Colonic mucosa (tissue), 4 donors: ENCODE measurements at regions not wholly inside any gene's neighbourhood (a gene's known extent, or its start where the extent isn't known, plus 50 kb on each side); places are given as distances from the start of the nearest gene placed in this dataset.

Experiments used
- DNase-seq: peaks from one replicate; pipeline ENCODE4 v3.0.0-alpha.2; 2020
- H3K27ac ChIP-seq: fragments of 200-600 bp; one replicate; pipeline ENCODE4 v1.8.0; 2021
- H3K27me3 ChIP-seq: fragments of 200-600 bp; one replicate; pipeline ENCODE4 v1.8.0; 2021
- H3K36me3 ChIP-seq: fragments of 200-600 bp; one replicate; pipeline ENCODE4 v1.8.0; 2021
- H3K4me1 ChIP-seq: fragments of 200-600 bp; one replicate; pipeline ENCODE4 v1.8.0; 2021; ENCODE audit warnings: mild to moderate bottlenecking
- H3K4me3 ChIP-seq: fragments of 200-600 bp; one replicate; pipeline ENCODE4 v1.8.0; 2021
- H3K9ac ChIP-seq, 2 donors: one replicate each; pipeline ENCODE4 v1.7.0; 2013; ENCODE audit warnings: control low read depth in 2 of 2, low read depth in 2 of 2, low read length in 2 of 2
- H3K9me3 ChIP-seq: fragments of 200-600 bp; one replicate; pipeline ENCODE4 v1.8.0; 2021
- intact Hi-C: fragments of 100-400 bp; cut with DNase I; formaldehyde crosslinking; loops from one replicate; pipeline ENCODE4 v1.14.1; 2022
- TF ChIP-seq, protein P1 (sequence below): fragments of 200-600 bp; IDR thresholded peaks from one replicate; pipeline ENCODE4 v1.8.0; 2022; ENCODE audit warnings: antibody characterized with exemption, mild to moderate bottlenecking
- donor health status: healthy.
- donor health status: DM: no; HTN: no; CAD: no.
- donor health status: DM: no; HTN: no; CAD: no.

DNA sequence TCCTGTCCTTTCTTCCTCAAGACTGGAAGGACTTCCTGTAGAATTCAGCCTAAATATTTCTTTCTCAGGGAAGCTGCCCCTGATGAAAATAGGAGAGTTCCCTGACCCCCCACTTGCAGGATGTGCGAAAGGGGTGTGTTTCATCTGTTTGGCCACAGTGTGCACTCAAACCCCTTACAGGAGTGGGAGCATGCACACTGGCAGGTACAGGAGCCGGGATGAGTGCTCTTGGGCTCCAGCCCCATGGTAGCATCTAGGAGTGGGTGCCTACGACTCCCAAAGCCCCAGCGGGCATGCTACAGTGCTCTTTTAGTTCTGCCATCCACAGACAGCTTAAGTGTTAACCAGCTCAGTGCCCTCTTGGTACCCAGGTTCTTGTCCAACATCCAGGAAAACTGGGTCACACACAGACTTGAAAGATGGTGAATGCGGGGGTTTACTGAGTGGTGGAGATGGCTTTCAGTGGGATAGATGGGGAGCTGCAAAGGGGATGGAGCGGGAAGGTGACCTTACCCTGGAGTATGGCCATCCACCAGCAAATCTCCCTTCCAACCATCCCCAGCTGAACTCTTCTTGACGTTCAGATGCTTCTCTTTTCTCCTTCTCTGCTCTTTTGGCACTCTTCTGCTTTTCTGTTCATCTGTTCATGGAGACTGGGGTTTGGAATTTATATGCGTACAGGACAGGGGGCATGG is 295.0 kb upstream of the NCKAP5 start:
- Histone ChIP-seq H3K4me1 (no peaks in the 10 kb centered on the region), H3K27ac (no peak overlapping the region), H3K4me3 (no peak overlapping the region), H3K9ac (no peak overlapping the region), H3K27me3 (no peaks in the 10 kb centered on the region), H3K9me3 (no peaks in the 10 kb centered on the region), H3K36me3 (no peaks in the 10 kb centered on the region)
- intact Hi-C loops = no loop called here
- TF ChIP-seq, protein P1, sequence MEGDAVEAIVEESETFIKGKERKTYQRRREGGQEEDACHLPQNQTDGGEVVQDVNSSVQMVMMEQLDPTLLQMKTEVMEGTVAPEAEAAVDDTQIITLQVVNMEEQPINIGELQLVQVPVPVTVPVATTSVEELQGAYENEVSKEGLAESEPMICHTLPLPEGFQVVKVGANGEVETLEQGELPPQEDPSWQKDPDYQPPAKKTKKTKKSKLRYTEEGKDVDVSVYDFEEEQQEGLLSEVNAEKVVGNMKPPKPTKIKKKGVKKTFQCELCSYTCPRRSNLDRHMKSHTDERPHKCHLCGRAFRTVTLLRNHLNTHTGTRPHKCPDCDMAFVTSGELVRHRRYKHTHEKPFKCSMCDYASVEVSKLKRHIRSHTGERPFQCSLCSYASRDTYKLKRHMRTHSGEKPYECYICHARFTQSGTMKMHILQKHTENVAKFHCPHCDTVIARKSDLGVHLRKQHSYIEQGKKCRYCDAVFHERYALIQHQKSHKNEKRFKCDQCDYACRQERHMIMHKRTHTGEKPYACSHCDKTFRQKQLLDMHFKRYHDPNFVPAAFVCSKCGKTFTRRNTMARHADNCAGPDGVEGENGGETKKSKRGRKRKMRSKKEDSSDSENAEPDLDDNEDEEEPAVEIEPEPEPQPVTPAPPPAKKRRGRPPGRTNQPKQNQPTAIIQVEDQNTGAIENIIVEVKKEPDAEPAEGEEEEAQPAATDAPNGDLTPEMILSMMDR = no peak
- no peak for DNase-seq

DNA sequence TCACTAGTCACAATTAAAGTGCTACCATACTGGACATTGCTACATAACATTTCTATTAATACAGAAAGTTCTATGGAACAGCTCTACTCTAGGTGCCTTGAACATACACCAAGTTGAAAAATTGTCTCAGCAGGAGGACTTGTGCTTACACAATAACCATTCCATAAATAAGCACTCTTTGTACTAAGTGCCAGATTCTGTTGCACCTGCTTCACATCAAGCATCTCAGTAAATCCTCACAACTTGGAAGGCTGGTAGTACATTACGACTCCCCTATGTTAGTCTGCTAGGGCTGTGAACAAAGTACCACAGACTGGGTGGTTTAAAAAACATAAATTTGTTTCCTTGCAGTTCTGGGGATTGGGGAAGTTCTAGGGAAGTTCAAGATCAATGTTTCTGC is 296.9 kb upstream of the NCKAP5 start:
- intact Hi-C loops = no loop called here
- DNase-seq = no peak

DNA sequence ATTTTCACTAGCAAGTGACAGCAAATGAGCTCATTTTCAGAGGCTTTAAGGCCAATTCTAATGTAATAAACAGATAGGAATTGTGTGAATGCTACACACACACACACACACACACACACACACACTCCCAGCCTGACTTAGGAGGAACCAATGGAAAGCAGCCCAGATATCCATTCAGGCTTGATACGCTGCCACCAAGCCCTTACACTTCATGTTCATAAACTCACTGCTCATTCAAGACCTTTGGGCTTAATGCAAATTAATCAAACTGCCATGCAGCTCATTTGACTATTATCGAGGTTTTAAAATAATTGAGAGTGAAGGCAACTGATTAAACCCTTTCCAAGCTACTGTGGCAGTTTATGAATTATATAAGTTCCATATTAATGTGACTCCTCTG is 298.9 kb upstream of the NCKAP5 start:
- Histone ChIP-seq H3K9ac (no peak overlapping the region), H3K27me3 (no peaks in the 10 kb centered on the region), H3K36me3 (no peaks in the 10 kb centered on the region), H3K4me1 (no peaks in the 10 kb centered on the region), H3K9me3 (no peaks in the 10 kb centered on the region), H3K27ac (no peak overlapping the region), H3K4me3 (no peak overlapping the region)
- no peak for DNase-seq
- TF ChIP-seq, protein P1 = no peak
- intact Hi-C loops = no loop called here

More for the DNA sequence above, 296.9 kb upstream of the NCKAP5 start:
- H3K36me3 ChIP-seq = no peaks in the 10 kb centered on the region
- no peaks in the 10 kb centered on the region for H3K27me3 ChIP-seq
- no peak overlapping the region for H3K4me3 ChIP-seq
- H3K27ac ChIP-seq = no peak overlapping the region
- no peaks in the 10 kb centered on the region for H3K9me3 ChIP-seq
- H3K9ac ChIP-seq = no peak overlapping the region
- no peaks in the 10 kb centered on the region for H3K4me1 ChIP-seq
- TF ChIP-seq, protein P1 = no peak

DNA sequence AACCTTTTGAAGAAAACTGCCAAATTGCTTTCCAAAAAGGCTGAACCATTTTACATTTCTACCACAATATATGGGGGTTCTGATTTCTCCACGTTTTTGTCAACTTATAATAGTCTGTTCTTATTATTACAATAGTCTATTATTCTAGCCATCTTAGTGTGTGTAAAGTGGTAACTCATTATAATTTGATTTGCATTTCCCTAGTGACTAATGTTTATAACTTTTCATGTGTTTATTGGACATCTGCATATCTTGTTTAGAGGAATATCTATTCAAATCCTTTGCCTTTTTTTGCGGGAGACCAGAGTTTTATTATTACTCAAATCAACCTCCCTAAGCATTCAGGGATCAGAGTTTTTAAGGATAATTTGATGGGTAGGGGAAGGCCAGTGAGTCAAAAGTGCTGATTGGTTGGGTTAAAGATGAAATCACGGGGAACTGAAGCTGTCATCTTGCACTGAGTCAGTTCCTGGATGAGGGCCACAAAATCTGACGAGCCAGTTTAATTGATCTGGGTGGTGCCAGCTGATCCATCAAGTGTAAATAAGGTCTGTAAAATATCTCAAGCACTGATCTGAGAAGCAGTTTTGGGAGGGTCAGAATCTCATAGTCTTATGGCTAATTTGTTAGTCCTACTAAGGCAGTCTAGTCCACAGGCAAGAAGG is 303.4 kb upstream of the NCKAP5 start:
- intact Hi-C loops = no loop called here
- DNase-seq = no peak
- Histone ChIP-seq H3K9ac (no peak overlapping the region), H3K27me3 (no peaks in the 10 kb centered on the region), H3K9me3 (no peaks in the 10 kb centered on the region), H3K27ac (no peak overlapping the region), H3K4me1 (no peaks in the 10 kb centered on the region), H3K36me3 (no peaks in the 10 kb centered on the region), H3K4me3 (no peak overlapping the region)
- TF ChIP-seq, protein P1 = no peak

DNA sequence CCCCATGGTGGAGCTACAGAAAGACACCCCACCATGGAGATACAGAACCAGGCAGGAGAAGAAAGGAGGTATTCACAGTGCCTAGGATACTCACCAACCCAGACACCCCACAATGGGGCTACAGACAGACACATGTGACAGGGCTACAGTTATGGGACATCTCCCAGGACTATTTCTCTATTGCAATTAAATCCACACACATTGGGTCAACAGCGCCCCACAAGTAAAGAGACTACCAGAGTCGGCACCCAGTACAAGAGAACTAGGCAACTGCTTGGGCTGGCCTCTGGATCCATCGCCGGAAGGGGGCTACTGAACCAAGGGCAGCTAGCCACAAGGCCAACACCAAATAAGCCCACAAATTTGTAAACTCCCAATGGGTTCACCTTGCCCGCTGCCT is 310.1 kb upstream of the NCKAP5 start:
- Histone ChIP-seq H3K4me1 (no peaks in the 10 kb centered on the region), H3K27me3 (no peaks in the 10 kb centered on the region)
- intact Hi-C loops = no loop called here

More for the DNA sequence above, 310.1 kb upstream of the NCKAP5 start:
- H3K27ac ChIP-seq = no peak overlapping the region
- DNase-seq = no peak
- H3K36me3 ChIP-seq = no peaks in the 10 kb centered on the region
- H3K9me3 ChIP-seq = no peaks in the 10 kb centered on the region
- TF ChIP-seq, protein P1 = no peak
- H3K4me3 ChIP-seq = no peak overlapping the region
- H3K9ac ChIP-seq = no peak overlapping the region
